ENCODE measurements at regions not wholly inside any gene's neighbourhood (a gene's known extent, or its start where the extent isn't known, plus 50 kb on each side); places are given as distances from the start of the nearest gene placed in this dataset.
"Not testable (repeated sequence)": the region's sequence is repeated elsewhere in the genome, so short reads cannot be mapped to it uniquely, and the experiment has no call there.

GRCh38 chr17:31746884-31747495 lies 112.1 kb downstream of the COPRS start:
- DNase-seq = no peak

- DNase-seq = no peak
Measured at GRCh38 chr17:31745964-31746600, 113.0 kb downstream of the COPRS start.

- DNase-seq = no peak
Measured at GRCh38 chr17:31744511-31744951, 114.5 kb downstream of the COPRS start.

GRCh38 chr17:31743797-31744196 lies 115.2 kb downstream of the COPRS start:
- no peak for DNase-seq

GRCh38 chr17:31741371-31741770 lies 117.7 kb downstream of the COPRS start:
- DNase-seq = no peak

- no peak for DNase-seq
Measured at GRCh38 chr17:31740611-31741082, 118.4 kb downstream of the COPRS start.

- DNase-seq = no peak
Measured at GRCh38 chr17:31738996-31739699, 119.9 kb downstream of the COPRS start.

DNA sequence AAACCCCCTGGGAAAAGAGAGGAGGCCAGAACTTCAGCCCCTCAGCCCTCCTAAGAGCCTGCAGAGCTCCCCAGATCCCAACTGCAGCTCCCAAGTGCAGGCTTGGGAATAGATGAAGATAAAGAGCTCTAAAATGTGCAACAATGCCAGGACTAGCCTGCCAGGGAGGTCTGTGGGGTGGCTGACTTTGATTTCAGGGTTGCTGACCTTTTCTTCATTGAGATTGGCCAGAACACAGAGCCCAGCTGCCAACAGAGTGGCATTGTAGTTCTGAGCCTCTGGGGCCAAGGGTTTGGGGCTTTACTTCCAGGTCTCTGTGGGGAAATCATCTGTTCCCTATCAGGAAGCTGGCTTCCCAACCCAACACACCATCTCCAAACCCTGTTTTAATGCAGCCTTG lies 120.6 kb downstream of the COPRS start:
- DNase-seq = no peak

DNA sequence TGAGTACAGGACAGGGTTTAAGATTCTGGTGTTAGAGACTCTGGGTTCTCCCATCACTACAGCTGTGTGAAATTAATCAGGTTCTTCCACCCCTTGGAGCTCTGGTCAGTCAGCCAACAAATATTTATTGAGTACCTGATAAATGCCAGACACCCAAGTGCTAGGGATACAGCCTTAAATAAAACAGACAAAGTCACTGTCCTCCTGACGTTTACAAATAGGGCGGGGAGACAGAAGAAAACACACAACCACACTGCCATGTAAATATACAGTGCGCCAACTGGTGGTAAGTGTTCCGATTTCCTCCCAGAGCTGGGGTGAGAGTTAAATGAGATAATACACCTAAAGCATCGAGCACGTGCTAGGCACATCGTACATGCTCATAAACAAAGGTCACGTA lies 121.0 kb downstream of the COPRS start:
- no peak for DNase-seq

- no peak for DNase-seq
Measured at GRCh38 chr17:31736855-31737625, 122.0 kb downstream of the COPRS start.

- DNase-seq = no peak
Measured at GRCh38 chr17:31733326-31733725, 125.7 kb downstream of the COPRS start.

GRCh38 chr17:31731585-31732154 lies 127.4 kb downstream of the COPRS start:
- not testable (repeated sequence) for DNase-seq

GRCh38 chr17:31731118-31731517 lies 127.9 kb downstream of the COPRS start:
- no peak for DNase-seq

GRCh38 chr17:31726980-31727427 lies 132.0 kb downstream of the COPRS start:
- DNase-seq = no peak

DNA sequence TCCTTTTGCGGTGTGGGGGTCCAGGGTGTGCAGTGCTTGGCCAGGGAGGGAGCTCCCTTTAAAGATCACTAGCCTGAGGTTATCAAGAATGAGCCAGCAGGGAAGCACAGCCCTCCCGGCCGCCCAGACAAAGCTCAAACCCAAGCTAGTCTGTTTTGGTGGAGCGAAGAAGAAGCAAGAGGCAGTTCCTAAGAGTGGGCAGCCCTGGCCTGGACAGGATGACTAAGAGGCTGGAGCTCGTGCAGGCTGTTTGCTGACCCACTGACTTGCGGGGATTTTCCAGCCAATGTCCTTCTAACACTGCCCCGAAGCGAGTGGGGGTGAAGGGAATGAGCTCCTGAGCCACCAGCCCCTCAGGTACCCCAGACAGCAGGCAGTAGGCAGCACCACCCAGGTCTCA lies 134.4 kb downstream of the COPRS start:
- no peak for DNase-seq

- no peak for DNase-seq
Measured at GRCh38 chr17:31724026-31724425, 135.0 kb downstream of the COPRS start.

- DNase-seq = no peak
Measured at GRCh38 chr17:31722251-31723056, 136.6 kb downstream of the COPRS start.

- DNase-seq = no peak
Measured at GRCh38 chr17:31721291-31722025, 137.6 kb downstream of the COPRS start.

DNA sequence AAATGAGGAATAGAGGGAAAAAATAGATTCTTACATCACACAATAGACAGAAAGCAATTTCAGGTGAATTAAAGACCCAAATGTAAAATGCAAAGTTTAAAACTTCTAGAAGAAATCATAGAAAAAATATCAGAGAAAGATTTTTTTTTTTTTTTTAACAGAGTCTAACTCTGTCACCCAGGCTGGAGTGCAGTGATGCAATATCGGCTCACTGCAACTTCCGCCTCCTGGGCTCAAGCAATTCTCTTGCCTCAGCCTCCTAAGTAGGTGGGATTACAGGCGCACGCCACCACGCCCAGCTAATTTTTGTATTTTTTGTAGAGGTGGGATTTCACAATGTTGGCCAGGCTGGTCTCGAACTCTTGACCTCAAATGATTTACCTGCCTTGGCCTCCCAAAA lies 141.8 kb downstream of the COPRS start:
- not testable (repeated sequence) for DNase-seq

- DNase-seq = no peak
Measured at GRCh38 chr17:31715446-31715845, 143.6 kb downstream of the COPRS start.

DNA sequence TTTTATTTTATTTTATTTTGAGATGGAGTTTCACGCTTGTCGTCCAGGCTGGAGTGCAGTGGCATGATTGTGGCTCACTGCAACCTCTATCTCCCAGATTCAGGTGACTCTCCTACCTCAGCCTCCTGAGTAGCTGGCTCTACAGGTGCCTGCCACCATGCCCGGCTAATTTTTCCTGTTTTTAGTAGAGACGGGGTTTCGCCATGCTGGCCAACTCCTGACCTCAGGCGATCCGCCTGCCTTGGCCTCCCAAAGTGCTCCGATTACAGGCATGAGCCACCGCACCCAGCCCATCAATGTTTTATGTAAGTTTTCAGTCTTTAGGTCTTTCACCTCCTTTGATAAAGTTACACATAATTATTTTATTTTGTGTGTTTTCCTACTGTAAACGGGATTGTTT lies 154.6 kb downstream of the COPRS start:
- no peak for DNase-seq

Data from stimulated activated CD4-positive, alpha-beta T cell treated with anti-CD3 and anti-CD28 coated beads, Interleukin-1b, Interleukin-23, amount 100 ng/mL, for 48 hours (primary cell).